ENCODE measurements at regions not wholly inside any gene's neighbourhood (a gene's known extent, or its start where the extent isn't known, plus 50 kb on each side); places are given as distances from the start of the nearest gene placed in this dataset.

GRCh38 chr12:65705380-65705876 is 118.9 kb upstream of the HMGA2 start:
- no peak overlapping the region for H3K27ac ChIP-seq
- no peaks in the 10 kb centered on the region for H3K4me1 ChIP-seq
- no peaks in the 10 kb centered on the region for H3K36me3 ChIP-seq
- DNase-seq (ENCODE audit: low spot score in 2 of 2) = no peak
- 98% methylated on average over 2 of the region's 2 CpGs for WGBS
- TF ChIP-seq POLR2A (IDR thresholded peaks at IDR 0.05) (no peak), CTCF (IDR thresholded peaks at IDR 0.05) (no peak), POLR2AphosphoS5 (IDR thresholded peaks at IDR 0.05) (no peak), EP300 (IDR thresholded peaks at IDR 0.05) (no peak)
- H3K9me3 ChIP-seq = no peaks in the 10 kb centered on the region
- H3K27me3 ChIP-seq = no peaks in the 10 kb centered on the region
- no peak overlapping the region for H3K4me3 ChIP-seq

- H3K9me3 ChIP-seq = no peaks in the 10 kb centered on the region
- H3K27ac ChIP-seq = no peak overlapping the region
- TF ChIP-seq EP300 (IDR thresholded peaks at IDR 0.05) = no peak
- no peak for TF ChIP-seq POLR2A (IDR thresholded peaks at IDR 0.05)
- no peak overlapping the region for H3K4me3 ChIP-seq
- H3K27me3 ChIP-seq = no peaks in the 10 kb centered on the region
- no peaks in the 10 kb centered on the region for H3K4me1 ChIP-seq
- no peaks in the 10 kb centered on the region for H3K36me3 ChIP-seq
- no peak for DNase-seq (ENCODE audit: low spot score in 2 of 2)
Observed at GRCh38 chr12:65707051-65707450, 117.2 kb upstream of the HMGA2 start.

- WGBS = 68% methylated on average over 5 of the region's 5 CpGs
- no peaks in the 10 kb centered on the region for H3K4me1 ChIP-seq
- no peak for TF ChIP-seq POLR2A (IDR thresholded peaks at IDR 0.05)
- TF ChIP-seq EP300 (IDR thresholded peaks at IDR 0.05) = no peak
- no peak for TF ChIP-seq POLR2AphosphoS5 (IDR thresholded peaks at IDR 0.05)
- no peak for TF ChIP-seq CTCF (IDR thresholded peaks at IDR 0.05)
- H3K36me3 ChIP-seq = no peaks in the 10 kb centered on the region
- no peak overlapping the region for H3K27ac ChIP-seq
- no peak overlapping the region for H3K4me3 ChIP-seq
- H3K9me3 ChIP-seq = no peaks in the 10 kb centered on the region
- no peaks in the 10 kb centered on the region for H3K27me3 ChIP-seq
- no peak for DNase-seq (ENCODE audit: low spot score in 2 of 2)
Observed at GRCh38 chr12:65712260-65713004, 111.9 kb upstream of the HMGA2 start.

- TF ChIP-seq POLR2A (IDR thresholded peaks at IDR 0.05) (no peak), CTCF (IDR thresholded peaks at IDR 0.05) (no peak), POLR2AphosphoS5 (IDR thresholded peaks at IDR 0.05) (no peak), EP300 (IDR thresholded peaks at IDR 0.05) (no peak)
- WGBS = 77% methylated on average over 5 of the region's 5 CpGs
- Histone ChIP-seq H3K36me3 (no peaks in the 10 kb centered on the region), H3K4me1 (no peaks in the 10 kb centered on the region), H3K9me3 (no peaks in the 10 kb centered on the region), H3K27ac (no peak overlapping the region), H3K27me3 (peaks cover 3% of the 10 kb centered on the region), H3K4me3 (no peak overlapping the region)
- DNase-seq (ENCODE audit: low spot score in 2 of 2) = no peak
Observed at GRCh38 chr12:65715961-65716360, 108.3 kb upstream of the HMGA2 start.

GRCh38 chr12:65720136-65721130 is 103.8 kb upstream of the HMGA2 start:
- H3K4me3 ChIP-seq = no peak overlapping the region
- H3K27me3 ChIP-seq = peaks cover 9% of the 10 kb centered on the region
- WGBS = 64% methylated on average over 15 of the region's 15 CpGs
- H3K4me1 ChIP-seq = no peaks in the 10 kb centered on the region
- DNase-seq (ENCODE audit: low spot score in 2 of 2) = no peak
- TF ChIP-seq POLR2A (IDR thresholded peaks at IDR 0.05) (no peak), POLR2AphosphoS5 (IDR thresholded peaks at IDR 0.05) (no peak), CTCF (IDR thresholded peaks at IDR 0.05) (no peak), EP300 (IDR thresholded peaks at IDR 0.05) (no peak)
- H3K36me3 ChIP-seq = no peaks in the 10 kb centered on the region
- no peak overlapping the region for H3K27ac ChIP-seq
- no peaks in the 10 kb centered on the region for H3K9me3 ChIP-seq
